ENCODE measurements at regions not wholly inside any gene's neighbourhood (a gene's known extent, or its start where the extent isn't known, plus 50 kb on each side); places are given as distances from the start of the nearest gene placed in this dataset.

DNA sequence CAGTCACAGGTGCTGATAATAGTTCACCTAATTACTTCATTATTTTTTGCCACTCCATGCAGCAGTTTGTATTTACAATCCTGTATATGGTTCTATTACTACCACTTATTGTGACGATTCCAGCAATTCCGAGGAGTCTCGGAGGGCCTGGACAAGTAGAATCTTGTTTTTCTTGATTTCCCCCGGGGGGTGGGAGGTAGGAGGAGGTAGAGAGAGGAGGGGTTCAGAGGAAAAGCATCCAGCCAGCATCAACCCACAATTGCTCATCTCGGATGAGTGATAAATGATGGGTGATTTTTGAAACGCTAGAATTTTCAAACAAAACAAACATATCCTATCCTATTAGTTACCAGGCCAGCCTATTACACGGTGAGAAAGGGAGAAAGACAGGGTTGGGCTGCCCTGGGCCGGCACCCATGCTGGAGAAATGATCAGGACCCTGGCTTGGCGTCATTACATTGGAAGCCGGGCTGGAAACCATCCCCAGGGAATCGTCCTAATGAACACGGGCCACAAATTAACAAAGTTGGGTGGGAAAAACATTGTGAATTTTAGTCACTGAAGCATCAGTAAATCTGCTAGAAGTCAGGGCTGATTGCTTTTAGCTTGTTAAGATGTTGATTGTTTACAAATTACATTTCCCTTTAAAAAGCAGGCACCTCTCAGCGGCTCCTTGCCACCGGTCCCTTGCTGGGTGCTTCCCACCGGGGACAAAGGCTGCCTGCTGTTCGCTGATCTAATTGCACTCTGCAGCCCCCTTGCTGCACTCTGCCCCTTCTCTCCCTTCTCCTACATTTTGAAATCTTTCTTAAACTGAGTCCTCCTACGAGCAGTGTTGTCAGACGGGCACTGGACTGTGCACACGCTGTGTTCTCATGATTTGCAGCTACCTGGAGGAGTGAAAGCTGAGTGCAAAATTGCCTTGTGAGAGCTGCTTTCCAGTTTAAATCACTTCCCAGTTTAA, 95.5 kb downstream of the FAM204A start:
- DNase-seq (ENCODE audit: low read depth): no peak

DNA sequence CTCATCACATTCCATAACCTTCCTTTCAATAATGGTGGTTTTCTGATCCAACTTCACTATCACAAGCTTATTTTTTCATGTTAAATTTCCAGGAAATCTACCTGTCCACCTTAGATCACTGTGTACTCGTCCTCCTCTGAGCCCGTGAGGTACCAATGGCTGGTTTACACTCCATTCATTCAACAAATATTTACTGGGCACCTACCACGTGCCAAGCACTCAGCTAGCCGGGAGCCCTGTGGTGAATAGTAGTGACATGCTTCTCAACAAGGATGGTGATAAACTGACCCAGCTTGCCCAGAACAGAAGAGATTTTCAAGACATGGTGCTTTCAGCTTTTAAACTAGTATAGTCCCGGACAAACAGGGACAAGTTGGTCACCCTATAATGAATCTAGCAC, 98.2 kb downstream of the FAM204A start:
- DNase-seq (ENCODE audit: low read depth): no peak

- DNase-seq (ENCODE audit: low read depth): peak; percentile 12
These were observed 100.6 kb downstream of the FAM204A start for GRCh38 chr10:118241229-118242137.

DNA sequence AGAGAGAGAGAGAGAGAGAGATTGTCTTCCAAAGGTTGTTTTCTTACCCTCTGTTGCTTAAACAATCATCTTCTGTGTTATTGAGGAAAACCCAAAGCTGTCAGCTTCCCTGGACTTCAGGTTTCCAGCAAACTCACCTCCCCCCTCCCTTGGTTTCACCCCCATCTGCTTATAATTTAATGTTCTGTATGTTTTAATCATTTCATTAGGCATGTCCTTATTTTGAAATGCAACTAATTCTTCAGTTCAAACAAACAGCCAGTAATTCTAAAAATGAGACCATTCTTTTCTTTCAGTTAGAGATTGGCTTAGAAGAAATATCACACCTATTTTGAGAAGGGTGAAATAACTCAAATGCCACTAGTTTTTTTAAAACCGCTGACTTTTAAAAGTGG, 102.9 kb downstream of the FAM204A start:
- no peak for DNase-seq (ENCODE audit: low read depth)

GRCh38 chr10:118238573-118239235, 103.4 kb downstream of the FAM204A start:
- no peak for DNase-seq (ENCODE audit: low read depth)

DNA sequence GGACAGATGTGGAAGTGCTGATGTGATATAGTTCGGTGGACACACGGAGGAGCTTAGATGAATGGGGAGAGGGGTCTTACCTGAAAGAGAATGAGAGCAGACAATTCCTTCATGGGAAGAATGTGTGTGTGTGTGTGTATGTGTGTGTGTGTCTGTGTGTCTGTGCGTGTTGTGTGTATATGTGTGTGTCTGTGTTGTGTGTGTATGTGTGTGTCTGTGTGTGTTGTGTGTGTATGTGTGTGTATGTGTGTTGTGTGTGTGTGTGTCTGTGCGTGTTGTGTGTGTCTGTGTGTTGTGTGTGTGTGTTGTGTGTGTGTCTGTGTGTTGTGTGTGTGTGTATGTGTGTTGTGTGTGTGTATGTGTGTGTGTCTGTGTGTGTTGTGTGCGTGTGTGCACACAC, 104.2 kb downstream of the FAM204A start:
- no peak for DNase-seq (ENCODE audit: low read depth)

DNA sequence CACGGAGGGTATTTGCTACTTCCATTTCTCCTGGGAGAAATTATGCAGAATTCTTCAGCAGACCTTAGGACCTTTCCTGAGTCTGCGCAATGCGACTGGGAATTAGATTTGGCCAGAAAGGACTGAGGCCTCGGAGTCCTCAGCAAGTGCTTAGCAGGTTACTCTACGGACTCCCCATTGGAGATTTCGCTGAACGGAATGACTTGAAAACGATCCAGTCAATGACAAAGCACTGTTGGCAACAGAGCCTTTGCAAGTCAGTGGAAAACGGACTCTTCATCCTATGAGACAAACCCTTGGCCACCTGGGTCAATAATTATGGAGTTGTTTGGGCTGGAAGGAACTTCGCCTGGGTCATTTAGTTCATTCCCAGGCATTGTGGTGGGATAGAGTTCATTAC, 107.4 kb downstream of the FAM204A start:
- no peak for DNase-seq (ENCODE audit: low read depth)

DNA sequence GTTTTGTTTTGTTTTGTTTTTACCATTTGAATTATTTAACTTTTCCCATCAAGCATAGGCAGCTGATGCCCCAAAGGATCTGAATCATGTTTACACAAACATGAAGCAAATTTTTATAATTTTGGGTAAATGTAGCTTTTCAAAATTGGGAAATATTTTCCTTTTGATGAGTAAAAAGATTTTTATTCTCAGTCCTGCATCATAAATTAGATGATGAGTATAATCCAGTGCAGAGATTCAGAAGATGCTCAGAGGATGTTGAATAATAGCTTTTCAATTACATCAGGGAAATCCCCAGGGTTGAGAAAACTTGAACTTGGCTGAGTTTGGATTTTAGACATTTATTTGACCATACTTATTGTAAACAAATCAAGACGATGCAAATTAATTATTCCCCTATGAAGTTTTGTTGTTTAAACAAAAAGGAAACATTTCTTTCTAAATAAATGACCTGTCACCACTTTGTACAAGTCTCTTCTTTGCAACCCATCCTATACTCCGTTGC, 121.7 kb downstream of the FAM204A start:
- no peak for DNase-seq (ENCODE audit: low read depth)

GRCh38 chr10:118218562-118218961, 123.6 kb downstream of the FAM204A start:
- DNase-seq (ENCODE audit: low read depth): no peak

GRCh38 chr10:118216571-118217170, 125.5 kb downstream of the FAM204A start:
- no peak for DNase-seq (ENCODE audit: low read depth)

DNA sequence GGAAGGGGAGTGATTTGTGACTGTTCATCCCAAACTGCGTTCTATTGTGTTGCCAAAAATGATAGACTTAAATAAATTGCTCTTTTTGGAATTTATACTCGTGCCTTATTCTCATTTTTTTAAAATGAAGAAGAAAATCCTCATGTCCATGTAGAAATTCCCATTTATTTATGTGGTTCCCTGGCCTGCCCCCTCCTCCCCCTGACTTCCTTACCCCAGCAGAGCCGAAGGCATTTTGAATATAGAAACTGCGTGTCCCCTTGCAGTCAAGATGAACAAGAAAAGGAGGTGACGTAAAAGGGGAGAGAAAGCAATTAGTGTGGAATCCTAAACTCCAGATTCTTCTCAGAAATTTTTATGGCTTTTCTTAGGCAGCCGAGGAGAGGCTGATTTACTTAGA, 126.1 kb downstream of the FAM204A start:
- DNase-seq (ENCODE audit: low read depth): no peak

GRCh38 chr10:118214776-118215175, 127.3 kb downstream of the FAM204A start:
- no peak for DNase-seq (ENCODE audit: low read depth)

GRCh38 chr10:118213436-118213835, 128.7 kb downstream of the FAM204A start:
- DNase-seq (ENCODE audit: low read depth): no peak

GRCh38 chr10:118210276-118210675, 131.8 kb downstream of the FAM204A start:
- DNase-seq (ENCODE audit: low read depth): no peak

- DNase-seq (ENCODE audit: low read depth): no peak
These were observed 132.9 kb downstream of the FAM204A start for GRCh38 chr10:118209215-118209614.

GRCh38 chr10:118207470-118208007, 134.6 kb downstream of the FAM204A start:
- DNase-seq (ENCODE audit: low read depth): no peak

- DNase-seq (ENCODE audit: low read depth): no peak
These were observed 137.7 kb downstream of the FAM204A start for GRCh38 chr10:118204292-118204943.

- no peak for DNase-seq (ENCODE audit: low read depth)
These were observed 138.7 kb downstream of the FAM204A start for GRCh38 chr10:118203461-118203860.

GRCh38 chr10:118195729-118196128, 146.4 kb downstream of the FAM204A start:
- DNase-seq (ENCODE audit: low read depth): no peak

DNA sequence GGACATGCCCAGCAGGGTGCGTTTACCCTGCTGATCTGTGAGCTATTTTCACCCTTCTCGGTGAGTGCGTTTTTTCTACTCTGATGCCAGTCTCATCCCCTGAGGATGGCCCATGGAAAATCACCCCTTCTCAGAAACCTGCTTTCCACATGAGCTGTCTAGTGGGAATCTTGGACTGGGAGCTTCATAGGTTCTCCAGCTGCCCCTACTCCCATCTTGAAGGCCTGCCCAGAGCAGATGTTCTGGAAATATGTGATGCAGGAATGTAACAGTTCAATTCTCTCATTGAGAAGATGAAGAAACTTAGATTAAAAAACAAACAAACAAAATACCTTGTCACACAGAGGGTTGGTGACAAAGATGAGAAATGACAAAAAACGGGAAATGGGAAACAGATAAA, 146.9 kb upstream of the RAB11FIP2 start:
- no peak for DNase-seq (ENCODE audit: low read depth)

- DNase-seq (ENCODE audit: low read depth): no peak
These were observed 134.3 kb upstream of the RAB11FIP2 start for GRCh38 chr10:118181021-118181420.

Measured in HS-27A (cell line).